H1 (cell line): ENCODE measurements at regions not wholly inside any gene's neighbourhood (a gene's known extent, or its start where the extent isn't known, plus 50 kb on each side); places are given as distances from the start of the nearest gene placed in this dataset.

ENCODE experiments used
- CTCF ChIA-PET: fragments of 300-600 bp; sonication (Branson Sonifier 250); formaldehyde crosslinking; loops from one replicate; lab custom pipeline; 2021; ENCODE audit not compliant: partially characterized antibody; lab: Charles Lee
- POLR2A ChIA-PET: fragments of 300-600 bp; sonication (Branson Sonifier 250); formaldehyde crosslinking; loops from one replicate; lab custom pipeline; 2021; ENCODE audit warnings: inconsistent platforms; ENCODE audit not compliant: partially characterized antibody; lab: Charles Lee
- DNase-seq, 2 experiments: peaks; one replicate each; pipeline versions ENCODE4 v3.0.0 to v3.0.0-alpha.2; 2010 to 2022; ENCODE audit warnings: low spot score in 2 of 2, low read depth in 1 of 2, mixed read lengths in 1 of 2
- FAIRE-seq: peaks from 2 replicates; lab custom pipeline; 2011; peaks lifted over from hg19 to GRCh38; lab: Jason Lieb, UNC
- H2AFZ ChIP-seq: 2 replicates; pipeline ENCODE4 v1.8.1; 2012; ENCODE audit warnings: low read length, inconsistent platforms
- H2AK5ac ChIP-seq: 2 replicates; pipeline ENCODE4 v1.6.1; 2013; ENCODE audit warnings: low read depth, low read length
- H2BK120ac ChIP-seq: replicated peaks from 2 replicates; pipeline ENCODE3; 2013; ENCODE audit warnings: low read depth, low read length, inconsistent platforms
- H2BK12ac ChIP-seq: 2 replicates; pipeline ENCODE4 v1.6.1; 2013; ENCODE audit warnings: low read depth, low read length
- H2BK15ac ChIP-seq: 2 replicates; pipeline ENCODE4 v1.6.1; 2013; ENCODE audit warnings: low read length
- H2BK20ac ChIP-seq: 2 replicates; pipeline ENCODE4 v1.6.1; 2013; ENCODE audit warnings: low read length
- H2BK5ac ChIP-seq: 2 replicates; pipeline ENCODE4 v1.6.1; 2013; ENCODE audit warnings: low read depth, low read length
- H3K14ac ChIP-seq: 2 replicates; pipeline ENCODE4 v1.6.1; 2013; ENCODE audit warnings: inconsistent platforms; ENCODE audit not compliant: insufficient read length
- H3K18ac ChIP-seq: 2 replicates; pipeline ENCODE4 v1.6.1; 2013; ENCODE audit warnings: low read length; ENCODE audit errors: extremely low read depth
- H3K23ac ChIP-seq: 2 replicates; pipeline ENCODE4 v1.6.1; 2013; ENCODE audit warnings: inconsistent platforms; ENCODE audit not compliant: insufficient read length
- H3K23me2 ChIP-seq: 2 replicates; pipeline ENCODE4 v1.6.1; 2013; ENCODE audit warnings: low read depth, low read length
- H3K27ac ChIP-seq: 2 replicates; pipeline ENCODE4 v1.6.1; 2011; ENCODE audit warnings: low read depth, low read length, inconsistent platforms
- H3K27me3 ChIP-seq, 4 experiments: replicated peaks in 1 of 4; 1 replicate in 1 of 4; 2 replicates in 3 of 4; pipeline versions ENCODE4 v1.6.1 to v1.8.1; 2011 to 2013; ENCODE audit warnings: low read length in 3 of 4, mild to moderate bottlenecking in 3 of 4, inconsistent platforms in 2 of 4, mixed read lengths in 2 of 4, moderate library complexity in 1 of 4; ENCODE audit not compliant: control insufficient read depth in 3 of 4, insufficient read depth in 3 of 4; ENCODE audit errors: extremely low read depth in 1 of 4
- H3K36me3 ChIP-seq, 4 experiments: 2 replicates each; pipeline versions ENCODE4 v1.6.1 to v1.8.1; 2011 to 2013; ENCODE audit warnings: mild to moderate bottlenecking in 4 of 4, low read length in 3 of 4, moderate library complexity in 2 of 4, control low read depth in 1 of 4, inconsistent platforms in 1 of 4; ENCODE audit not compliant: insufficient read depth in 4 of 4, control insufficient read depth in 2 of 4
- H3K4ac ChIP-seq: replicated peaks from 2 replicates; pipeline ENCODE3; 2013; ENCODE audit warnings: low read length, low read depth, mixed read lengths, inconsistent platforms; ENCODE audit not compliant: insufficient read length
- H3K4me1 ChIP-seq, 4 experiments: replicated peaks in 1 of 4; 1 replicate in 1 of 4; 2 replicates in 3 of 4; pipeline versions ENCODE4 v1.6.1 to v1.8.1; 2011 to 2013; ENCODE audit warnings: low read length in 3 of 4, inconsistent platforms in 2 of 4, mixed read lengths in 1 of 4; ENCODE audit not compliant: insufficient read depth in 4 of 4, control insufficient read depth in 3 of 4
- H3K4me2 ChIP-seq, 2 experiments: 2 replicates each; pipeline versions ENCODE4 v1.6.1 to v1.8.1; 2011 to 2013; ENCODE audit warnings: low read depth in 2 of 2, low read length in 2 of 2, control low read depth in 1 of 2, inconsistent platforms in 1 of 2, mild to moderate bottlenecking in 1 of 2; ENCODE audit not compliant: insufficient read depth in 1 of 2
- H3K4me3 ChIP-seq, 4 experiments: fragments of 200-600, 300-600 bp in 1 of 4; sonication (generic), shearing (Covaris generic), sonication (Bioruptor Twin) in 1 of 4; 2 replicates each; pipeline versions ENCODE4 v1.5.1 to v1.8.1; 2011 to 2016; ENCODE audit warnings: low read length in 4 of 4, low read depth in 3 of 4, control low read depth in 2 of 4, inconsistent platforms in 2 of 4, mild to moderate bottlenecking in 2 of 4, mixed read lengths in 1 of 4, moderate library complexity in 1 of 4; ENCODE audit not compliant: insufficient read depth in 2 of 4; ENCODE audit errors: extremely low read depth in 1 of 4
- H3K56ac ChIP-seq: replicated peaks from 2 replicates; pipeline ENCODE3; 2013; ENCODE audit warnings: low read depth, mild to moderate bottlenecking, mixed read lengths, low read length, inconsistent platforms; ENCODE audit not compliant: insufficient read length
- H3K79me1 ChIP-seq: 2 replicates; pipeline ENCODE4 v1.6.1; 2013; ENCODE audit warnings: low read depth, low read length, control low read depth
- H3K79me2 ChIP-seq, 2 experiments: 2 replicates each; pipeline versions ENCODE4 v1.6.1 to v1.8.1; 2012 to 2013; ENCODE audit warnings: low read length in 2 of 2, mild to moderate bottlenecking in 2 of 2, inconsistent platforms in 1 of 2; ENCODE audit not compliant: insufficient read depth in 2 of 2, control insufficient read depth in 1 of 2
- H3K9ac ChIP-seq, 4 experiments: replicated peaks in 1 of 4; 1 replicate in 1 of 4; 2 replicates in 3 of 4; pipeline versions ENCODE4 v1.6.1 to v1.8.1; 2011 to 2013; ENCODE audit warnings: low read depth in 3 of 4, low read length in 3 of 4, control low read depth in 2 of 4, mild to moderate bottlenecking in 2 of 4, moderate library complexity in 2 of 4, inconsistent platforms in 1 of 4; ENCODE audit errors: extremely low read depth in 1 of 4
- H3K9me3 ChIP-seq, 2 experiments: 2 replicates each; pipeline versions ENCODE4 v1.6.1 to v1.8.1; 2012 to 2013; ENCODE audit warnings: mild to moderate bottlenecking in 2 of 2, moderate library complexity in 2 of 2, control low read depth in 1 of 2, inconsistent platforms in 1 of 2, low read depth in 1 of 2, low read length in 1 of 2, mixed read lengths in 1 of 2; ENCODE audit not compliant: insufficient read depth in 2 of 2
- H4K20me1 ChIP-seq, 2 experiments: replicated peaks in 1 of 2; 2 replicates each; pipeline versions ENCODE3 to v1.8.1; 2011 to 2013; ENCODE audit warnings: inconsistent platforms in 2 of 2, low read length in 2 of 2, mild to moderate bottlenecking in 1 of 2; ENCODE audit not compliant: insufficient read depth in 2 of 2, control insufficient read depth in 1 of 2
- H4K5ac ChIP-seq: 2 replicates; pipeline ENCODE4 v1.6.1; 2013; ENCODE audit warnings: low read length, low read depth, mixed read lengths, inconsistent platforms; ENCODE audit not compliant: insufficient read length
- H4K8ac ChIP-seq: 2 replicates; pipeline ENCODE4 v1.8.0; 2013; ENCODE audit warnings: mild to moderate bottlenecking, moderate library complexity, low read length, inconsistent platforms; ENCODE audit not compliant: insufficient read depth; ENCODE audit errors: extremely low read depth
- H4K91ac ChIP-seq: replicated peaks from 2 replicates; pipeline ENCODE3; 2013; ENCODE audit warnings: low read length, mixed read lengths, inconsistent platforms; ENCODE audit not compliant: insufficient read length
- ATF2 ChIP-seq: IDR thresholded peaks from 2 replicates; pipeline ENCODE4 v1.6.1; 2012; ENCODE audit warnings: low read length, inconsistent platforms
- CBX8 ChIP-seq: fragments of 300-800, 300-1000 bp; sonication (generic); IDR thresholded peaks from 2 replicates; pipeline ENCODE4 v1.7.1; 2016; ENCODE audit warnings: low read depth, low read length, borderline replicate concordance
- CEBPB ChIP-seq: IDR thresholded peaks from 2 replicates; pipeline ENCODE4 v1.6.1; 2012; ENCODE audit warnings: low read depth, low read length
- CHD2 ChIP-seq: IDR thresholded peaks from 2 replicates; pipeline ENCODE4 v1.6.1; 2012; ENCODE audit warnings: low read length, improper control_type of control experiment
- JUN ChIP-seq: IDR thresholded peaks from 2 replicates; pipeline ENCODE4 v1.6.1; 2011; ENCODE audit warnings: low read depth, mild to moderate bottlenecking, improper control_type of control experiment, low read length
- POU5F1 ChIP-seq: IDR thresholded peaks from 2 replicates; pipeline ENCODE4 v1.6.1; 2011; ENCODE audit warnings: low read depth, mild to moderate bottlenecking, low read length, moderate library complexity
- RBBP5 ChIP-seq: IDR thresholded peaks from 2 replicates; pipeline ENCODE4 v1.7.1; 2012; ENCODE audit warnings: low read depth, mild to moderate bottlenecking, inconsistent platforms, low read length, moderate library complexity, borderline replicate concordance
- USF2 ChIP-seq: IDR thresholded peaks from 2 replicates; pipeline ENCODE4 v1.6.1; 2011; ENCODE audit warnings: low read length, improper control_type of control experiment
- WGBS, 2 experiments: shearing (Covaris generic) in 1 of 2; methylation state at CpG; one replicate each; pipeline versions ENCODE4 v1.1.6 to v1.1.7; 2013 to 2015; ENCODE audit warnings: low lambda C conversion rate in 2 of 2, mixed read lengths in 2 of 2, inconsistent platforms in 1 of 2, low coverage in 1 of 2, missing lambda C conversion rate in 1 of 2; ENCODE audit not compliant: insufficient replicate concordance in 2 of 2, insufficient coverage in 1 of 2, insufficient read length in 1 of 2; ENCODE audit errors: extremely low coverage in 1 of 2, missing lambda C conversion rate in 1 of 2; 5-methylcytosine and 5-hydroxymethylcytosine counted together

GRCh38 chr16:59124056-59124455 is 389.9 kb upstream of the GOT2 start:
- Histone ChIP-seq H3K4me1 (no peaks in the 10 kb centered on the region; a peak in 1 of 7 replicates), H3K9me3 (no peaks in the 10 kb centered on the region; a peak in 1 of 4 replicates), H2AK5ac (no peak overlapping the region), H2BK12ac (no peak overlapping the region), H3K56ac (no peak overlapping the region), H2AFZ (no peak overlapping the region; the same call in 1 of the 2 replicates), H3K27me3 (peaks cover 0 to 2% (median 0%) of the 10 kb centered on the region in 4 experiments; a peak in 1 of 7 replicates), H3K79me2 (no peaks in the 10 kb centered on the region), H4K20me1 (no peaks in the 10 kb centered on the region), H2BK20ac (no peak overlapping the region), H3K79me1 (no peaks in the 10 kb centered on the region), H3K18ac (no peak overlapping the region), H3K14ac (no peak overlapping the region), H4K5ac (no peak overlapping the region), H3K23me2 (no peaks in the 10 kb centered on the region), H2BK5ac (no peak overlapping the region), H2BK120ac (no peak overlapping the region), H3K9ac (no peak overlapping the region), H3K36me3 (no peaks in the 10 kb centered on the region), H3K4me3 (no peak overlapping the region), H4K8ac (no peak overlapping the region), H3K23ac (no peak overlapping the region), H2BK15ac (no peak overlapping the region), H3K4ac (no peak overlapping the region), H3K27ac (no peak overlapping the region), H4K91ac (no peak overlapping the region), H3K4me2 (no peak overlapping the region)
- ChIA-PET CTCF (interaction anchor here (0.6 to 2.4 kb wide), 2 partner anchors 18 to 526 kb away, joined by 3 to 11 read pairs; no protein-coding TSS in a partner anchor), POLR2A (no interaction called here)
- 74% methylated on average over 2 of the region's 2 CpGs; no CpG with 5 or more reads in 1 of the 2 experiments for WGBS, 2 experiments
- TF ChIP-seq CEBPB (no peak), ATF2 (no peak), CHD2 (no peak), CBX8 (no peak), POU5F1 (no peak), JUN (no peak), USF2 (no peak), RBBP5 (no peak)
- FAIRE-seq: no peak
- DNase-seq: no peak
